ENCODE measurements at regions not wholly inside any gene's neighbourhood (a gene's known extent, or its start where the extent isn't known, plus 50 kb on each side); places are given as distances from the start of the nearest gene placed in this dataset.

- POLR2A ChIA-PET: no interaction called here
- H3K27ac Mint-ChIP-seq: no peak overlapping the region
- peaks cover 19% of the 10 kb centered on the region for H3K9me3 Mint-ChIP-seq
- DNase-seq (no peak), ATAC-seq (no peak)
- TF ChIP-seq CTCF (IDR thresholded peaks at IDR 0.05): no peak
- no peaks in the 10 kb centered on the region for H3K36me3 Mint-ChIP-seq (ENCODE audit: low read depth)
- H3K4me3 Mint-ChIP-seq: no peak overlapping the region
- intact Hi-C loops (cut with micrococcal nuclease): no loop called here
- no peaks in the 10 kb centered on the region for H3K27me3 Mint-ChIP-seq
- CTCF ChIA-PET: no interaction called here
- H3K4me1 Mint-ChIP-seq (ENCODE audit: low read depth): no peaks in the 10 kb centered on the region
Observed at GRCh38 chr18:64854112-64854511, 705.2 kb upstream of the LINC00305 start.

GRCh38 chr18:64852281-64852680 lies 703.4 kb upstream of the LINC00305 start:
- H3K27me3 Mint-ChIP-seq: no peaks in the 10 kb centered on the region
- ChIA-PET POLR2A (no interaction called here), CTCF (no interaction called here)
- no peak overlapping the region for H3K4me3 Mint-ChIP-seq
- no peaks in the 10 kb centered on the region for H3K36me3 Mint-ChIP-seq (ENCODE audit: low read depth)
- H3K4me1 Mint-ChIP-seq (ENCODE audit: low read depth): no peaks in the 10 kb centered on the region
- H3K27ac Mint-ChIP-seq: no peak overlapping the region
- intact Hi-C loops (cut with micrococcal nuclease): no loop called here
- DNase-seq (no peak), ATAC-seq (no peak)
- no peak for TF ChIP-seq CTCF (IDR thresholded peaks at IDR 0.05)
- H3K9me3 Mint-ChIP-seq: peaks cover 17% of the 10 kb centered on the region

- CTCF ChIA-PET: no interaction called here
- no peak for TF ChIP-seq CTCF (IDR thresholded peaks at IDR 0.05)
- Mint-ChIP-seq H3K9me3 (peaks cover 17% of the 10 kb centered on the region), H3K27ac (no peak overlapping the region), H3K4me1 (ENCODE audit: low read depth) (no peaks in the 10 kb centered on the region), H3K27me3 (no peaks in the 10 kb centered on the region), H3K4me3 (no peak overlapping the region), H3K36me3 (ENCODE audit: low read depth) (no peaks in the 10 kb centered on the region)
- POLR2A ChIA-PET: no interaction called here
- intact Hi-C loops (cut with micrococcal nuclease): no loop called here
- DNase-seq: no peak
- no peak for ATAC-seq
Observed at GRCh38 chr18:64851726-64852125, 702.8 kb upstream of the LINC00305 start.

GRCh38 chr18:64850791-64851190 lies 701.9 kb upstream of the LINC00305 start:
- no peaks in the 10 kb centered on the region for H3K4me1 Mint-ChIP-seq (ENCODE audit: low read depth)
- H3K4me3 Mint-ChIP-seq: no peak overlapping the region
- H3K27me3 Mint-ChIP-seq: no peaks in the 10 kb centered on the region
- H3K9me3 Mint-ChIP-seq: peaks cover 17% of the 10 kb centered on the region
- no peak for ATAC-seq
- no peak overlapping the region for H3K27ac Mint-ChIP-seq
- no peak for TF ChIP-seq CTCF (IDR thresholded peaks at IDR 0.05)
- ChIA-PET CTCF (no interaction called here), POLR2A (no interaction called here)
- DNase-seq: no peak
- no peaks in the 10 kb centered on the region for H3K36me3 Mint-ChIP-seq (ENCODE audit: low read depth)
- intact Hi-C loops (cut with micrococcal nuclease): no loop called here

- no peaks in the 10 kb centered on the region for H3K36me3 Mint-ChIP-seq (ENCODE audit: low read depth)
- no peak for TF ChIP-seq CTCF (IDR thresholded peaks at IDR 0.05)
- POLR2A ChIA-PET: no interaction called here
- intact Hi-C loops (cut with micrococcal nuclease): no loop called here
- ATAC-seq (no peak), DNase-seq (no peak)
- H3K4me1 Mint-ChIP-seq (ENCODE audit: low read depth): no peaks in the 10 kb centered on the region
- H3K27ac Mint-ChIP-seq: no peak overlapping the region
- H3K27me3 Mint-ChIP-seq: no peaks in the 10 kb centered on the region
- H3K9me3 Mint-ChIP-seq: peaks cover 4% of the 10 kb centered on the region
- CTCF ChIA-PET: no interaction called here
- H3K4me3 Mint-ChIP-seq: no peak overlapping the region
Observed at GRCh38 chr18:64840911-64841701, 692.2 kb upstream of the LINC00305 start.
